Colonic mucosa (tissue), 4 donors: ENCODE measurements at regions not wholly inside any gene's neighbourhood (a gene's known extent, or its start where the extent isn't known, plus 50 kb on each side); places are given as distances from the start of the nearest gene placed in this dataset.

Experiments
- DNase-seq: peaks from one replicate; pipeline ENCODE4 v3.0.0-alpha.2; 2020
- H3K27ac ChIP-seq: fragments of 200-600 bp; one replicate; pipeline ENCODE4 v1.8.0; 2021
- H3K27me3 ChIP-seq: fragments of 200-600 bp; one replicate; pipeline ENCODE4 v1.8.0; 2021
- H3K36me3 ChIP-seq: fragments of 200-600 bp; one replicate; pipeline ENCODE4 v1.8.0; 2021
- H3K4me1 ChIP-seq: fragments of 200-600 bp; one replicate; pipeline ENCODE4 v1.8.0; 2021; ENCODE audit warnings: mild to moderate bottlenecking
- H3K4me3 ChIP-seq: fragments of 200-600 bp; one replicate; pipeline ENCODE4 v1.8.0; 2021
- H3K9ac ChIP-seq, 2 donors: one replicate each; pipeline ENCODE4 v1.7.0; 2013; ENCODE audit warnings: control low read depth in 2 of 2, low read depth in 2 of 2, low read length in 2 of 2
- H3K9me3 ChIP-seq: fragments of 200-600 bp; one replicate; pipeline ENCODE4 v1.8.0; 2021
- intact Hi-C: fragments of 100-400 bp; cut with DNase I; formaldehyde crosslinking; loops from one replicate; pipeline ENCODE4 v1.14.1; 2022
- TF ChIP-seq, protein P1 (sequence below): fragments of 200-600 bp; IDR thresholded peaks from one replicate; pipeline ENCODE4 v1.8.0; 2022; ENCODE audit warnings: antibody characterized with exemption, mild to moderate bottlenecking
- donor health status: healthy.
- donor health status: DM: no; HTN: no; CAD: no.
- donor health status: DM: no; HTN: no; CAD: no.

DNA sequence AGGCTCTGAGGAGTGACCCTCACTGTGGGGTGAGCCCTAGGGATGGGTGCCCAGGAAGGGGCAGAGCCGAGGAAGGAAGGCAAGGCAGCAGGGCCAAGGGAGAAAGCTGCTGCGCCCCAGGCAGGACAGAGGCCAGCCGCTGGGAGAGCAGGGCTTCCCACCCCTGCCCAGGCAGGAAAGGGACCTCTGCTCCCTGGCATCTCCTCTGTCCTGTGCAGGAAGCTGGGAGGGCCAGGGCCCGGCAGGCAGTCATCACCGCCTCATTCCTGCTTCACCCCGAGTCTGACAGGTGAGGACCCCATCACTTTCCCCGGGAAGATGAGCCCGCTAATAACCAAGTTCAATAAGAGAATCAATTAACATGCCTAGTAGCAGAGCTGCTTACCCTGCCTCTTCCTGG is 81.3 kb downstream of the EDN3 start:
- no peak overlapping the region for H3K9ac ChIP-seq
- H3K4me1 ChIP-seq = no peaks in the 10 kb centered on the region
- TF ChIP-seq, protein P1, sequence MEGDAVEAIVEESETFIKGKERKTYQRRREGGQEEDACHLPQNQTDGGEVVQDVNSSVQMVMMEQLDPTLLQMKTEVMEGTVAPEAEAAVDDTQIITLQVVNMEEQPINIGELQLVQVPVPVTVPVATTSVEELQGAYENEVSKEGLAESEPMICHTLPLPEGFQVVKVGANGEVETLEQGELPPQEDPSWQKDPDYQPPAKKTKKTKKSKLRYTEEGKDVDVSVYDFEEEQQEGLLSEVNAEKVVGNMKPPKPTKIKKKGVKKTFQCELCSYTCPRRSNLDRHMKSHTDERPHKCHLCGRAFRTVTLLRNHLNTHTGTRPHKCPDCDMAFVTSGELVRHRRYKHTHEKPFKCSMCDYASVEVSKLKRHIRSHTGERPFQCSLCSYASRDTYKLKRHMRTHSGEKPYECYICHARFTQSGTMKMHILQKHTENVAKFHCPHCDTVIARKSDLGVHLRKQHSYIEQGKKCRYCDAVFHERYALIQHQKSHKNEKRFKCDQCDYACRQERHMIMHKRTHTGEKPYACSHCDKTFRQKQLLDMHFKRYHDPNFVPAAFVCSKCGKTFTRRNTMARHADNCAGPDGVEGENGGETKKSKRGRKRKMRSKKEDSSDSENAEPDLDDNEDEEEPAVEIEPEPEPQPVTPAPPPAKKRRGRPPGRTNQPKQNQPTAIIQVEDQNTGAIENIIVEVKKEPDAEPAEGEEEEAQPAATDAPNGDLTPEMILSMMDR = no peak
- H3K27ac ChIP-seq = no peak overlapping the region
- no peak overlapping the region for H3K4me3 ChIP-seq
- H3K27me3 ChIP-seq = no peaks in the 10 kb centered on the region
- no peak for DNase-seq
- no peaks in the 10 kb centered on the region for H3K36me3 ChIP-seq
- intact Hi-C loops = no loop called here
- no peaks in the 10 kb centered on the region for H3K9me3 ChIP-seq

DNA sequence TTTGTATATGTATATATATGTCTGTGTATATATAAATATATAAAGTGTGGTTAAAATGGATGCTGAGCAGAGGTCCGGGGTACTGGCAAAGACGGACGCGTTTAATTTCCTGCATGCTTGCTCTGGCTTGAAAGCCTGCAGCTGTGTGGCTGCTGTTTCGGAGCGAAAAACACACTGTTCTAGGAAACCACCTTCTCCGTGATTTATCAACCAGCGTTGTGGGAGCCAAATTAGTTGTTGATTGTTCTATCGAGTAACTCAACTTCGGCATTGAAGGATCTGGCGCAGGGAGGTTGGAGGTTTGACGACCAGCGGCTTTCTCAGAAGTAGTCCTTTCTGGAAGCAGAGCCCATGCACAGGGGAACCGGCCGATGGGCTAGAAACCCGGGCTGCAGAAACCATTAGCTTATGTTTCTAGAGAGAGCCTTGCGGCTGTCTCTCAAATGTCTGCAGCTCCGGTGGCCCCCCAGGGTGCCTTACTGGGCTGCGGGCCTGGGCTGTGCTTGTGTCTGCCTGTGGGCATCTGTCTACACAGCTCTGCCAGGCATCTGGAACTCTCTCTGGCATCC is 81.8 kb downstream of the EDN3 start:
- Histone ChIP-seq H3K27ac (no peak overlapping the region), H3K27me3 (no peaks in the 10 kb centered on the region), H3K4me1 (no peaks in the 10 kb centered on the region), H3K9me3 (no peaks in the 10 kb centered on the region), H3K36me3 (no peaks in the 10 kb centered on the region), H3K4me3 (no peak overlapping the region), H3K9ac (no peak overlapping the region)
- DNase-seq = no peak
- intact Hi-C loops = no loop called here
- TF ChIP-seq, protein P1 = no peak

DNA sequence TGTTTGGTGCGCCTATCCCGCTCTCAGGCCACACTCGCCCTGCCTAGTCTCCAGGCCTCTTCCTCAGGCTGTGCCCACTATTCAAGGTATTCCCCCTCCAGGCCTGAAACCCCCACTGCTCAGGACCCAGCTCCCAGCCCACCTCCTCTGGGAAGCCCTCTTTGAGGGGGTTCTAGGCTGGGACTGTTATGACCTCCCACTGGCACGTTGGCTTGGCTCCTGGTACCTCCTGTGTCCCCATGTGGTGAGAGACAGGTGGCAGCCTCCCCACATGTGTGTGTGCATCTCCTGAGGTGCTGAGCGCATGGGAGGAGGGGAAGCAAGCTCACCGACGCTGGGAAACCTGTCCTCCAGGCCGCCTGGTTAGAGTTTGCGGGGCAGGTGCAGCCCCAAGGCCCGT is 82.5 kb downstream of the EDN3 start:
- DNase-seq = no peak
- no peak overlapping the region for H3K27ac ChIP-seq
- H3K9me3 ChIP-seq = no peaks in the 10 kb centered on the region
- no peak overlapping the region for H3K4me3 ChIP-seq
- no peaks in the 10 kb centered on the region for H3K4me1 ChIP-seq
- TF ChIP-seq, protein P1 = no peak
- H3K36me3 ChIP-seq = no peaks in the 10 kb centered on the region
- no peaks in the 10 kb centered on the region for H3K27me3 ChIP-seq
- intact Hi-C loops = no loop called here
- no peak overlapping the region for H3K9ac ChIP-seq

DNA sequence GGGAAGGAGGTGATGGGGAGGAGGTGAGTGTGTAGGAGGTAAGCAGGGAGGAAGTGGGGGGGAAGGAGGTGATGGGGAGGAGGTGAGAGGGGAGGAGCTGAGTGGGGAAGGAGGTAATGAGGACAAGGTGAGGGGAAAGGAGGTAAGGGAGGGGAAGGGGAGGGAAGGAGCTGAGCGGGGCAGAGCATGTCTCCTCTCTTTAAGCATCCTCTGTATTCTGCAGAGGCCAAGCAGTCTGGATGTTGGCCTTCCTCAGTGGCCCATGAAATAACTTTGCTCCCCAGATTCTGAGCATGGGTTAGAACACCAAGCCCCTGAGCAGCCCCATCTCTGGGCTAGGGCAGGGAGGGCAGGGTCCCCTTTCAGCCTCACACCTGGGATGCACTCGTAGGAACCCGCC is 84.6 kb downstream of the EDN3 start:
- Histone ChIP-seq H3K4me3 (no peak overlapping the region), H3K4me1 (no peaks in the 10 kb centered on the region), H3K9ac (no peak overlapping the region), H3K27me3 (no peaks in the 10 kb centered on the region), H3K27ac (no peak overlapping the region), H3K9me3 (no peaks in the 10 kb centered on the region), H3K36me3 (no peaks in the 10 kb centered on the region)
- no peak for DNase-seq
- TF ChIP-seq, protein P1 = no peak
- intact Hi-C loops = no loop called here

DNA sequence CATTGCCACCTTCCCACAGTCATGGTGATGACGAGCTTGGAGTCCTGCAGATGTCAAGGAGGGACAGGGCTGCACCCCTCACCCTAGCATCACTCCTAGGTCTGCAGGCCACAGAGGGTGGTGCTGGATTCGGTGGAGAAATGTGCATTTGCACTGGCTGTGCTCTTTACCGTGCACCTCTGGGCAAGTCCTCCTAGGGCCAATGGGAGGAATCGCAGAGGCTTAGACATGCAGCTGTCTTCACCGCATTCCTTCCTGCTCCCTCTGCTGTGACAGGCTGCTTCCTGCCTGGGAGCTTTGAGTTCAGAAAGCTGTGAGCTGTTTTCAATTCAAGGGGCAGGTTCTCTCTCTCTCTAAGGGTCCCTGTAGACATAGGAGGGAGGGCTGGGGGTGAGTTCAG is 85.1 kb downstream of the EDN3 start:
- Histone ChIP-seq H3K4me1 (no peaks in the 10 kb centered on the region), H3K4me3 (no peak overlapping the region), H3K36me3 (no peaks in the 10 kb centered on the region), H3K9me3 (no peaks in the 10 kb centered on the region), H3K27me3 (no peaks in the 10 kb centered on the region), H3K9ac (no peak overlapping the region), H3K27ac (no peak overlapping the region)
- intact Hi-C loops = no loop called here
- TF ChIP-seq, protein P1 = no peak
- DNase-seq = no peak
